SK-N-SH treated with all-trans-retinoic acid at 6 μM for 48 hours (cell line): ENCODE measurements at regions not wholly inside any gene's neighbourhood (a gene's known extent, or its start where the extent isn't known, plus 50 kb on each side); places are given as distances from the start of the nearest gene placed in this dataset.

Experiments
- ATAC-seq: fragments of 200-7000 bp; cut with Tn5 transposase; 3 replicates; pipeline ENCODE4 v1.9.1; 2020; ENCODE audit warnings: mild to moderate bottlenecking, moderate library complexity
- ARNTL ChIP-seq: fragments of 450-650 bp; formaldehyde crosslinking; IDR thresholded peaks from 2 replicates; pipeline ENCODE4 v1.5.0; 2020; ENCODE audit warnings: low read depth, mild to moderate bottlenecking, moderate library complexity, borderline replicate concordance
- BACH2 ChIP-seq: fragments of 250-450 bp; sonication (Bioruptor Pico); IDR thresholded peaks from 2 replicates; pipeline ENCODE4 v1.9.0; 2021; ENCODE audit warnings: mild to moderate bottlenecking, borderline replicate concordance
- CSDC2 ChIP-seq: fragments of 250-450 bp; sonication (Bioruptor Pico); IDR thresholded peaks from 2 replicates; pipeline ENCODE4 v1.5.0; 2020; ENCODE audit warnings: mild to moderate bottlenecking, moderate library complexity
- ESRRG ChIP-seq: fragments of 250-450 bp; sonication (Bioruptor Pico); IDR thresholded peaks from 2 replicates; pipeline ENCODE4 v1.6.1; 2021; ENCODE audit warnings: mild to moderate bottlenecking
- GLIS3 ChIP-seq: fragments of 250-450 bp; sonication (Bioruptor Pico); IDR thresholded peaks from 2 replicates; pipeline ENCODE4 v1.5.0; 2020; ENCODE audit warnings: mild to moderate bottlenecking, moderate library complexity
- ISL1 ChIP-seq: fragments of 250-450 bp; sonication (Bioruptor Pico); IDR thresholded peaks from 2 replicates; pipeline ENCODE4 v2.1.2; 2022; ENCODE audit warnings: mild to moderate bottlenecking, moderate library complexity
- OSR1 ChIP-seq: fragments of 250-450 bp; sonication (Bioruptor Pico); IDR thresholded peaks from 2 replicates; pipeline ENCODE4 v1.8.0; 2022; ENCODE audit warnings: moderate library complexity, mild to moderate bottlenecking, inconsistent platforms
- POU6F1 ChIP-seq: fragments of 250-450 bp; sonication (Bioruptor Pico); IDR thresholded peaks from 2 replicates; pipeline ENCODE4 v1.8.0; 2021; ENCODE audit warnings: low read depth, mild to moderate bottlenecking, moderate library complexity, borderline replicate concordance
- PPARA ChIP-seq: fragments of 250-450 bp; sonication (Bioruptor Pico); IDR thresholded peaks from 2 replicates; pipeline ENCODE4 v1.5.0; 2020; ENCODE audit warnings: mild to moderate bottlenecking, borderline replicate concordance
- RARB ChIP-seq: fragments of 250-450 bp; sonication (Bioruptor Pico); IDR thresholded peaks from 2 replicates; pipeline ENCODE4 v1.8.0; 2021; ENCODE audit warnings: mild to moderate bottlenecking, moderate library complexity
- SNAI2 ChIP-seq: fragments of 250-450 bp; sonication (Bioruptor Pico); IDR thresholded peaks from 2 replicates; pipeline ENCODE4 v1.5.0; 2020; ENCODE audit warnings: mild to moderate bottlenecking, moderate library complexity
- TCF4 ChIP-seq: fragments of 250-450 bp; sonication (Bioruptor Pico); IDR thresholded peaks from 2 replicates; pipeline ENCODE4 v1.8.0; 2021; ENCODE audit warnings: mild to moderate bottlenecking, moderate library complexity, borderline replicate concordance
- TOX ChIP-seq: fragments of 250-450 bp; sonication (Bioruptor Pico); IDR thresholded peaks from 2 replicates; pipeline ENCODE4 v1.8.0; 2021; ENCODE audit warnings: mild to moderate bottlenecking, moderate library complexity, borderline replicate concordance
- ZC3H10 ChIP-seq: fragments of 250-450 bp; sonication (Bioruptor Pico); IDR thresholded peaks from 2 replicates; pipeline ENCODE4 v1.5.1; 2021; ENCODE audit warnings: mild to moderate bottlenecking, moderate library complexity
- ZFP3 ChIP-seq: fragments of 250-450 bp; sonication (Bioruptor Pico); IDR thresholded peaks from 2 replicates; pipeline ENCODE4 v1.5.0; 2020; ENCODE audit warnings: mild to moderate bottlenecking, moderate library complexity
- ZFP30 ChIP-seq: fragments of 450-650 bp; formaldehyde crosslinking; IDR thresholded peaks from 2 replicates; pipeline ENCODE4 v1.5.0; 2022; ENCODE audit warnings: mild to moderate bottlenecking, moderate library complexity
- ZNF70 ChIP-seq: fragments of 450-650 bp; formaldehyde crosslinking; IDR thresholded peaks from 2 replicates; pipeline ENCODE4 v1.5.0; 2020; ENCODE audit warnings: mild to moderate bottlenecking, moderate library complexity
- TF ChIP-seq, protein P1 (sequence below): fragments of 250-450 bp; sonication (Bioruptor Pico); IDR thresholded peaks from 2 replicates; pipeline ENCODE4 v1.8.0; 2020; ENCODE audit warnings: mild to moderate bottlenecking, moderate library complexity, borderline replicate concordance
- TF ChIP-seq, protein P2 (sequence below): fragments of 250-450 bp; sonication (Bioruptor Pico); IDR thresholded peaks from 2 replicates; pipeline ENCODE4 v1.5.1; 2020; ENCODE audit warnings: low read depth, mild to moderate bottlenecking, moderate library complexity
- TF ChIP-seq, protein P3 (sequence below): fragments of 250-450 bp; sonication (Bioruptor Pico); IDR thresholded peaks from 2 replicates; pipeline ENCODE4 v1.5.0; 2020; ENCODE audit warnings: mild to moderate bottlenecking, moderate library complexity

GRCh38 chr2:62573137-62573731 lies 67.2 kb upstream of the TMEM17 start:
- peak; percentile 36 for ATAC-seq
- TF ChIP-seq ISL1 (CRISPR knock-in tag) (peak; percentile 73), POU6F1 (no peak), PPARA (CRISPR knock-in tag) (no peak), RARB (CRISPR knock-in tag) (no peak)
- TF ChIP-seq, all 23 proteins: peak for 1

DNA sequence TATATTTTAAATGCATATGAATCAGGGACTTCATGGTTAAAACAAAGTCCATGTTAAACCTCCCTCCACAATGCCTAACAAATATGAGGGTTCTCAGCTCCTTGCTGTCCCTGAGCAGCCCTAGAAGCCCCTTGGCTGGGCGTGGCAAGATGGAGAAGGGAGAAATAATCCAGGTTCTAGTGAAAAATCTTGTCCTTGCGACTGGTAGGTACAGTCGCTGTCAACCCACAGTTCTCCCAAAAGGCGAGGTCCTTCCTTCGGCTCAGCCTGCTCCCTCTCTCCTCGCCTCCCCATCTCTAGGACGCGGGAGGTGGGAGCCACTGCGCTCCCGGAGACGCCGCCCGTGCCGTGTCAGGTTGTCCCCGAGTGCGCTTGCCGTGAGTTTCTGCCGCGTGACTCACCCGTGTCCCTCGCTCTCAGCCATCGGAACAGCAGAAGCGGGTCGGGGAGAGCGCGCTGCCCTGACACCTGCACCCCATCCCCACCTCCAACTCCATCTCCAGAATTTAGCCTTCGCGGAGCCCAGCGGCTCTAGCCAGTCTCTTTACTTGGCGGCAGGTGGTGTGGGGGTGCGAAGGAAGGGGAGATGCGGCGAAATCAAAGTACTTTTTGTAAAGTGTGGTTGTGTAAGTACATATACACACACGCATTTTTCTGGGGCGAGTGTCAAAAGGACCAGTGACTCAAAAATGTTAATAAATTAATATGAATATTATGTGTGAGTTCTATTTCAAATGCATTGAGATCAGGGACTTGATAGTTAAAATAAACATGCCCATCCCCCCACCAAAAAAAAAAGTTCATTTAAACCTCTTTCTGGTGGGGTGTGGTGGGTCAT lies 65.1 kb upstream of the TMEM17 start:
- ATAC-seq: no peak

DNA sequence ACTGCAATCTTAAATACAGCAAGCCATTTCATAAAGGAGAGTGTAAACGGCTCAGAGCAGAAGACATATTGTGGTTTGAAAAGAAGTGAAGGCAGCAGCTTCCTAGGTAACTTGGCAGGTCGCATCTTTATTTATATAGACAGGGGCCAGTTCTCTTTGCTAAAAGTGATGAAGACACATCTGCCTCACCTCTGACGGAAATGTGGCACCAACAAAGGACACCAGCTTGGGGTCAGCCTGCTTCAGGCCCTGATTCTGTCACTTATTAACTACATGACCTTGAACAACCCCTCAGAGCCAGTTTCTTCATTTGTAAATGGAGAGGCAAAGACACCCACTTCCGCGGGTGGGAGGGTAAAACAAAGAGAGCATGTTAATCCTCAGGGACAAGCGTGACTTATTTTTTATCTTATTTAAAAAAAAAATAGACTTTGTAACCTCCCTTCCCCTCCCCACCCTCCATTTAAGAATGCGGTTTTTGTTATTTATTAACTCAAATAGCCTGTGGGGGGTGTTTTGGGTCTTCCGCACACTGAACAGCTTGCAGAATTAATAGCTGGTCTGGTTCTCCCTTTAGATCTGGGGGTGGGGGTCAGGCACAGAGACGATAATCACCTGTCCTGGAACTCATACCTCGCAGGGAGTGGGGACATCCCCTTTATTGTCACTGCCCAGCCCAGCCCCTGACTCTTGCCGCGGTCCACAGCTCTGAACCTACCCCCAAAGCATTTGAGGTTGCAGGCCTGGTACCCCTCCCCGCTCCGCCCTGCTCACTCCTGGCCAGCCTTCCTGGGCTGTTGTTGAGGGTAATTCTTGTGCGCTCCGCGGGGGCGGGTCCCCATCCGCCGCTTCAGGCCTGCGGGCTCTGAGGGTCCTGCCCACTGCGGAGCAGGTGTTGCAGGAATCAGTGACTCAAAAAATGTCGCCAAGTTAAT lies 64.2 kb upstream of the TMEM17 start:
- no peak for ATAC-seq
- TF ChIP-seq BACH2 (CRISPR knock-in tag): no peak
- no peak for TF ChIP-seq RARB (CRISPR knock-in tag)
- TF ChIP-seq ARNTL (CRISPR knock-in tag): no peak
- TF ChIP-seq, protein P1, sequence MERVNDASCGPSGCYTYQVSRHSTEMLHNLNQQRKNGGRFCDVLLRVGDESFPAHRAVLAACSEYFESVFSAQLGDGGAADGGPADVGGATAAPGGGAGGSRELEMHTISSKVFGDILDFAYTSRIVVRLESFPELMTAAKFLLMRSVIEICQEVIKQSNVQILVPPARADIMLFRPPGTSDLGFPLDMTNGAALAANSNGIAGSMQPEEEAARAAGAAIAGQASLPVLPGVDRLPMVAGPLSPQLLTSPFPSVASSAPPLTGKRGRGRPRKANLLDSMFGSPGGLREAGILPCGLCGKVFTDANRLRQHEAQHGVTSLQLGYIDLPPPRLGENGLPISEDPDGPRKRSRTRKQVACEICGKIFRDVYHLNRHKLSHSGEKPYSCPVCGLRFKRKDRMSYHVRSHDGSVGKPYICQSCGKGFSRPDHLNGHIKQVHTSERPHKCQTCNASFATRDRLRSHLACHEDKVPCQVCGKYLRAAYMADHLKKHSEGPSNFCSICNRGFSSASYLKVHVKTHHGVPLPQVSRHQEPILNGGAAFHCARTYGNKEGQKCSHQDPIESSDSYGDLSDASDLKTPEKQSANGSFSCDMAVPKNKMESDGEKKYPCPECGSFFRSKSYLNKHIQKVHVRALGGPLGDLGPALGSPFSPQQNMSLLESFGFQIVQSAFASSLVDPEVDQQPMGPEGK (CRISPR knock-in tag): no peak
- no peak for TF ChIP-seq ISL1 (CRISPR knock-in tag)
- no peak for TF ChIP-seq GLIS3
- TF ChIP-seq SNAI2 (CRISPR knock-in tag): no peak
- TF ChIP-seq PPARA (CRISPR knock-in tag): no peak
- TF ChIP-seq ZC3H10 (CRISPR knock-in tag): no peak
- TF ChIP-seq ZNF70 (CRISPR knock-in tag): no peak
- no peak for TF ChIP-seq OSR1 (CRISPR knock-in tag)
- TF ChIP-seq, protein P2, sequence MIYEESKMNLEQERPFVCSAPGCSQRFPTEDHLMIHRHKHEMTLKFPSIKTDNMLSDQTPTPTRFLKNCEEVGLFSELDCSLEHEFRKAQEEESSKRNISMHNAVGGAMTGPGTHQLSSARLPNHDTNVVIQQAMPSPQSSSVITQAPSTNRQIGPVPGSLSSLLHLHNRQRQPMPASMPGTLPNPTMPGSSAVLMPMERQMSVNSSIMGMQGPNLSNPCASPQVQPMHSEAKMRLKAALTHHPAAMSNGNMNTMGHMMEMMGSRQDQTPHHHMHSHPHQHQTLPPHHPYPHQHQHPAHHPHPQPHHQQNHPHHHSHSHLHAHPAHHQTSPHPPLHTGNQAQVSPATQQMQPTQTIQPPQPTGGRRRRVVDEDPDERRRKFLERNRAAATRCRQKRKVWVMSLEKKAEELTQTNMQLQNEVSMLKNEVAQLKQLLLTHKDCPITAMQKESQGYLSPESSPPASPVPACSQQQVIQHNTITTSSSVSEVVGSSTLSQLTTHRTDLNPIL (CRISPR knock-in tag): no peak

More for the DNA sequence above, 65.1 kb upstream of the TMEM17 start:
- TF ChIP-seq ARNTL (CRISPR knock-in tag) (no peak), POU6F1 (no peak), ESRRG (CRISPR knock-in tag) (no peak), ZNF70 (CRISPR knock-in tag) (no peak), SNAI2 (CRISPR knock-in tag) (no peak), RARB (CRISPR knock-in tag) (no peak), CSDC2 (CRISPR knock-in tag) (no peak), ZFP3 (CRISPR knock-in tag) (no peak), TOX (CRISPR knock-in tag) (no peak), BACH2 (CRISPR knock-in tag) (no peak), TCF4 (CRISPR knock-in tag) (no peak), ZFP30 (CRISPR knock-in tag) (no peak)
- TF ChIP-seq, protein P1 (CRISPR knock-in tag): no peak
- TF ChIP-seq, protein P3, sequence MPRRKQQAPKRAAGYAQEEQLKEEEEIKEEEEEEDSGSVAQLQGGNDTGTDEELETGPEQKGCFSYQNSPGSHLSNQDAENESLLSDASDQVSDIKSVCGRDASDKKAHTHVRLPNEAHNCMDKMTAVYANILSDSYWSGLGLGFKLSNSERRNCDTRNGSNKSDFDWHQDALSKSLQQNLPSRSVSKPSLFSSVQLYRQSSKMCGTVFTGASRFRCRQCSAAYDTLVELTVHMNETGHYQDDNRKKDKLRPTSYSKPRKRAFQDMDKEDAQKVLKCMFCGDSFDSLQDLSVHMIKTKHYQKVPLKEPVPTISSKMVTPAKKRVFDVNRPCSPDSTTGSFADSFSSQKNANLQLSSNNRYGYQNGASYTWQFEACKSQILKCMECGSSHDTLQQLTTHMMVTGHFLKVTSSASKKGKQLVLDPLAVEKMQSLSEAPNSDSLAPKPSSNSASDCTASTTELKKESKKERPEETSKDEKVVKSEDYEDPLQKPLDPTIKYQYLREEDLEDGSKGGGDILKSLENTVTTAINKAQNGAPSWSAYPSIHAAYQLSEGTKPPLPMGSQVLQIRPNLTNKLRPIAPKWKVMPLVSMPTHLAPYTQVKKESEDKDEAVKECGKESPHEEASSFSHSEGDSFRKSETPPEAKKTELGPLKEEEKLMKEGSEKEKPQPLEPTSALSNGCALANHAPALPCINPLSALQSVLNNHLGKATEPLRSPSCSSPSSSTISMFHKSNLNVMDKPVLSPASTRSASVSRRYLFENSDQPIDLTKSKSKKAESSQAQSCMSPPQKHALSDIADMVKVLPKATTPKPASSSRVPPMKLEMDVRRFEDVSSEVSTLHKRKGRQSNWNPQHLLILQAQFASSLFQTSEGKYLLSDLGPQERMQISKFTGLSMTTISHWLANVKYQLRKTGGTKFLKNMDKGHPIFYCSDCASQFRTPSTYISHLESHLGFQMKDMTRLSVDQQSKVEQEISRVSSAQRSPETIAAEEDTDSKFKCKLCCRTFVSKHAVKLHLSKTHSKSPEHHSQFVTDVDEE: no peak
